ENCODE measurements at regions not wholly inside any gene's neighbourhood (a gene's known extent, or its start where the extent isn't known, plus 50 kb on each side); places are given as distances from the start of the nearest gene placed in this dataset.

GRCh38 chr18:78622251-78622906 is 357.2 kb upstream of the SALL3 start:
- TF ChIP-seq POLR2A (IDR thresholded peaks at IDR 0.05; ENCODE audit: low read depth, low read length) (no peak), TAF1 (IDR thresholded peaks at IDR 0.05; ENCODE audit: borderline replicate concordance, low read depth, low read length) (no peak)

Data from GM12892 (cell line).